ENCODE measurements at regions not wholly inside any gene's neighbourhood (a gene's known extent, or its start where the extent isn't known, plus 50 kb on each side); places are given as distances from the start of the nearest gene placed in this dataset.

GRCh38 chr12:9335867-9336266, 127.7 kb upstream of the PZP start:
- Mint-ChIP-seq H3K27me3 (ENCODE audit: low read depth) (peaks cover 3% of the 10 kb centered on the region), H3K4me1 (no peaks in the 10 kb centered on the region), H3K9me3 (peaks cover 14% of the 10 kb centered on the region), H3K36me3 (peaks cover 6% of the 10 kb centered on the region), H3K4me3 (no peak overlapping the region), H3K27ac (no peak overlapping the region)
- no peak for TF ChIP-seq CTCF (IDR thresholded peaks at IDR 0.05; ENCODE audit: unreplicated experiment)
- DNase-seq (ENCODE audit: low spot score in 2 of 2, unreplicated experiment in 2 of 2), result no peak

GRCh38 chr12:9334964-9335363, 126.8 kb upstream of the PZP start:
- peaks cover 14% of the 10 kb centered on the region for H3K9me3 Mint-ChIP-seq
- H3K27ac Mint-ChIP-seq, result no peak overlapping the region
- no peaks in the 10 kb centered on the region for H3K4me1 Mint-ChIP-seq
- no peak for DNase-seq (ENCODE audit: low spot score in 2 of 2, unreplicated experiment in 2 of 2)
- peaks cover 3% of the 10 kb centered on the region for H3K27me3 Mint-ChIP-seq (ENCODE audit: low read depth)
- no peak for TF ChIP-seq CTCF (IDR thresholded peaks at IDR 0.05; ENCODE audit: unreplicated experiment)
- peaks cover 6% of the 10 kb centered on the region for H3K36me3 Mint-ChIP-seq
- no peak overlapping the region for H3K4me3 Mint-ChIP-seq

- TF ChIP-seq CTCF (IDR thresholded peaks at IDR 0.05; ENCODE audit: unreplicated experiment), result no peak
- Mint-ChIP-seq H3K4me3 (no peak overlapping the region), H3K9me3 (peaks cover 14% of the 10 kb centered on the region), H3K36me3 (peaks cover 6% of the 10 kb centered on the region), H3K27me3 (ENCODE audit: low read depth) (peaks cover 3% of the 10 kb centered on the region), H3K4me1 (no peaks in the 10 kb centered on the region), H3K27ac (no peak overlapping the region)
- DNase-seq (ENCODE audit: low spot score in 2 of 2, unreplicated experiment in 2 of 2), result no peak
Observed at GRCh38 chr12:9334041-9334692, 126.0 kb upstream of the PZP start.

- peaks cover 8% of the 10 kb centered on the region for H3K36me3 Mint-ChIP-seq
- peaks cover 14% of the 10 kb centered on the region for H3K9me3 Mint-ChIP-seq
- peaks cover 3% of the 10 kb centered on the region for H3K27me3 Mint-ChIP-seq (ENCODE audit: low read depth)
- TF ChIP-seq CTCF (IDR thresholded peaks at IDR 0.05; ENCODE audit: unreplicated experiment), result no peak
- DNase-seq (ENCODE audit: low spot score in 2 of 2, unreplicated experiment in 2 of 2), result no peak
- H3K4me3 Mint-ChIP-seq, result no peak overlapping the region
- H3K27ac Mint-ChIP-seq, result no peak overlapping the region
- H3K4me1 Mint-ChIP-seq, result no peaks in the 10 kb centered on the region
Observed at GRCh38 chr12:9333161-9333560, 125.0 kb upstream of the PZP start.

- Mint-ChIP-seq H3K27ac (no peak overlapping the region), H3K27me3 (ENCODE audit: low read depth) (peaks cover 3% of the 10 kb centered on the region)
Observed at GRCh38 chr12:9332564-9332963, 124.4 kb upstream of the PZP start.

More at GRCh38 chr12:9332564-9332963, 124.4 kb upstream of the PZP start:
- H3K9me3 Mint-ChIP-seq, result peaks cover 13% of the 10 kb centered on the region
- peaks cover 7% of the 10 kb centered on the region for H3K36me3 Mint-ChIP-seq
- DNase-seq (ENCODE audit: low spot score in 2 of 2, unreplicated experiment in 2 of 2), result no peak
- no peak overlapping the region for H3K4me3 Mint-ChIP-seq
- no peaks in the 10 kb centered on the region for H3K4me1 Mint-ChIP-seq
- TF ChIP-seq CTCF (IDR thresholded peaks at IDR 0.05; ENCODE audit: unreplicated experiment), result no peak

All from mesothelial cell of epicardium (in vitro differentiated cells).